ENCODE measurements at regions not wholly inside any gene's neighbourhood (a gene's known extent, or its start where the extent isn't known, plus 50 kb on each side); places are given as distances from the start of the nearest gene placed in this dataset.

GRCh38 chr2:150605664-150606063 lies 118.2 kb upstream of the RND3 start:
- TF ChIP-seq TAF1 (IDR thresholded peaks at IDR 0.05; ENCODE audit: borderline replicate concordance, insufficient read depth, low read length) = no peak
- no peak for TF ChIP-seq POLR2AphosphoS5 (IDR thresholded peaks at IDR 0.05; ENCODE audit: low read depth, low read length)
- no peak for TF ChIP-seq REST (IDR thresholded peaks at IDR 0.05; ENCODE audit: insufficient read depth in 1 of 2, low read depth in 2 of 2, low read length in 2 of 2)

Measured in PFSK-1 (cell line).